ENCODE measurements at regions not wholly inside any gene's neighbourhood (a gene's known extent, or its start where the extent isn't known, plus 50 kb on each side); places are given as distances from the start of the nearest gene placed in this dataset.

GRCh38 chr6:15090145-15090579, 155.7 kb upstream of the JARID2 start:
- intact Hi-C loops (cut with micrococcal nuclease), result no loop called here
- H3K4me3 ChIP-seq, result no peak overlapping the region
- no peak overlapping the region for H3K27ac ChIP-seq (replicated peaks)
- TF ChIP-seq CTCF (IDR thresholded peaks at IDR 0.05; ENCODE audit: borderline replicate concordance), result no peak
- no peaks in the 10 kb centered on the region for H3K36me3 ChIP-seq
- H3K9me3 ChIP-seq (replicated peaks), result no peaks in the 10 kb centered on the region
- no peak for DNase-seq
- no peaks in the 10 kb centered on the region for H3K27me3 ChIP-seq (ENCODE audit: low read depth)
- H3K4me1 ChIP-seq, result peaks cover 11% of the 10 kb centered on the region

GRCh38 chr6:15090745-15091384, 155.0 kb upstream of the JARID2 start:
- no peak overlapping the region for H3K4me3 ChIP-seq
- intact Hi-C loops (cut with micrococcal nuclease), result no loop called here
- no peak for DNase-seq
- H3K4me1 ChIP-seq, result peaks cover 11% of the 10 kb centered on the region
- no peak for TF ChIP-seq CTCF (IDR thresholded peaks at IDR 0.05; ENCODE audit: borderline replicate concordance)
- no peaks in the 10 kb centered on the region for H3K9me3 ChIP-seq (replicated peaks)
- H3K27ac ChIP-seq (replicated peaks), result no peak overlapping the region
- H3K27me3 ChIP-seq (ENCODE audit: low read depth), result no peaks in the 10 kb centered on the region
- H3K36me3 ChIP-seq, result no peaks in the 10 kb centered on the region

GRCh38 chr6:15096894-15097837, 148.7 kb upstream of the JARID2 start:
- H3K27me3 ChIP-seq (ENCODE audit: low read depth), result no peaks in the 10 kb centered on the region
- no peak for DNase-seq
- H3K27ac ChIP-seq (replicated peaks), result no peak overlapping the region
- H3K9me3 ChIP-seq (replicated peaks), result no peaks in the 10 kb centered on the region
- H3K4me1 ChIP-seq, result no peaks in the 10 kb centered on the region
- no peak for TF ChIP-seq CTCF (IDR thresholded peaks at IDR 0.05; ENCODE audit: borderline replicate concordance)
- no peaks in the 10 kb centered on the region for H3K36me3 ChIP-seq
- H3K4me3 ChIP-seq, result no peak overlapping the region
- intact Hi-C loops (cut with micrococcal nuclease), result no loop called here

GRCh38 chr6:15101130-15101529, 144.7 kb upstream of the JARID2 start:
- H3K27me3 ChIP-seq (ENCODE audit: low read depth), result no peaks in the 10 kb centered on the region
- no peak overlapping the region for H3K4me3 ChIP-seq
- no peak for TF ChIP-seq CTCF (IDR thresholded peaks at IDR 0.05; ENCODE audit: borderline replicate concordance)
- intact Hi-C loops (cut with micrococcal nuclease), result no loop called here
- no peaks in the 10 kb centered on the region for H3K4me1 ChIP-seq
- no peak for DNase-seq
- peaks cover 11% of the 10 kb centered on the region for H3K9me3 ChIP-seq (replicated peaks)
- no peak overlapping the region for H3K27ac ChIP-seq (replicated peaks)
- no peaks in the 10 kb centered on the region for H3K36me3 ChIP-seq

- Histone ChIP-seq H3K36me3 (no peaks in the 10 kb centered on the region), H3K4me1 (no peaks in the 10 kb centered on the region), H3K27me3 (ENCODE audit: low read depth) (no peaks in the 10 kb centered on the region), H3K9me3 (replicated peaks) (peaks cover 12% of the 10 kb centered on the region), H3K27ac (replicated peaks) (no peak overlapping the region), H3K4me3 (no peak overlapping the region)
- intact Hi-C loops (cut with micrococcal nuclease), result no loop called here
- DNase-seq, result no peak
- no peak for TF ChIP-seq CTCF (IDR thresholded peaks at IDR 0.05; ENCODE audit: borderline replicate concordance)
Measured at GRCh38 chr6:15102241-15102640, 143.6 kb upstream of the JARID2 start.
